ENCODE measurements at regions not wholly inside any gene's neighbourhood (a gene's known extent, or its start where the extent isn't known, plus 50 kb on each side); places are given as distances from the start of the nearest gene placed in this dataset.

- H3K27ac Mint-ChIP-seq = no peak overlapping the region
- no peak overlapping the region for H3K4me2 ChIP-seq (replicated peaks; ENCODE audit: extremely low read depth, low read length, poor library complexity, severe bottlenecking)
- peaks cover 6% of the 10 kb centered on the region in 2 donors for H3K9me3 ChIP-seq (replicated peaks in 1 of 2; ENCODE audit: control insufficient read depth in 1 of 2, insufficient read depth in 1 of 2, low read length in 2 of 2)
- H3K27me3 Mint-ChIP-seq (ENCODE audit: low read depth in 3 of 3) = peaks cover 0 to 2% (median 0%) of the 10 kb centered on the region in 3 donors
- no peaks in the 10 kb centered on the region for H3K79me2 ChIP-seq (ENCODE audit: insufficient read depth, low read length)
- H3K36me3 Mint-ChIP-seq = no peaks in the 10 kb centered on the region
- no peaks in the 10 kb centered on the region for H4K20me1 ChIP-seq (ENCODE audit: insufficient read depth, low read length)
- H3K27ac ChIP-seq (ENCODE audit: low read depth in 1 of 2, low read length in 2 of 2) = no peak overlapping the region
- H3K4me1 ChIP-seq (ENCODE audit: control insufficient read depth in 1 of 2, insufficient read depth in 2 of 2, low read length in 2 of 2) = no peaks in the 10 kb centered on the region
- H3K4me3 ChIP-seq (replicated peaks in 1 of 3; ENCODE audit: low read depth in 2 of 3, low read length in 3 of 3) = no peak overlapping the region
- no peak overlapping the region for H3K9ac ChIP-seq (ENCODE audit: insufficient read depth, low read length, poor library complexity, severe bottlenecking)
- H3K4me3 Mint-ChIP-seq = no peak overlapping the region
- no peak for TF ChIP-seq CTCF (IDR thresholded peaks at IDR 0.05)
- no peak for DNase-seq
- H3K27me3 ChIP-seq (ENCODE audit: control insufficient read depth in 2 of 2, insufficient read depth in 2 of 2, low read length in 2 of 2) = no peaks in the 10 kb centered on the region
- H3K9me3 Mint-ChIP-seq = peaks cover 2 to 10% (median 6%) of the 10 kb centered on the region in 7 donors
- no peak overlapping the region for H2AFZ ChIP-seq (ENCODE audit: insufficient read depth, low read depth, low read length, poor library complexity, severe bottlenecking)
- no peaks in the 10 kb centered on the region for H3K4me1 Mint-ChIP-seq
- WGBS (ENCODE audit: insufficient coverage) = no CpG with 5 or more reads among the region's 7 CpGs
- no peaks in the 10 kb centered on the region for H3K36me3 ChIP-seq (replicated peaks in 1 of 2; ENCODE audit: control insufficient read depth in 1 of 2, insufficient read depth in 2 of 2, low read length in 2 of 2)
- intact Hi-C loops (cut with micrococcal nuclease) = no loop called here
Measured at GRCh38 chr13:73972545-73972944, 161.7 kb downstream of the KLF12 start.

- no peaks in the 10 kb centered on the region for H3K27me3 ChIP-seq (ENCODE audit: control insufficient read depth in 2 of 2, insufficient read depth in 2 of 2, low read length in 2 of 2)
- intact Hi-C loops (cut with micrococcal nuclease) = no loop called here
- H3K4me1 ChIP-seq (ENCODE audit: control insufficient read depth in 1 of 2, insufficient read depth in 2 of 2, low read length in 2 of 2) = no peaks in the 10 kb centered on the region
- peaks cover 2% of the 10 kb centered on the region in 2 donors for H3K9me3 ChIP-seq (replicated peaks in 1 of 2; ENCODE audit: control insufficient read depth in 1 of 2, insufficient read depth in 1 of 2, low read length in 2 of 2)
- no peaks in the 10 kb centered on the region for H4K20me1 ChIP-seq (ENCODE audit: insufficient read depth, low read length)
- no peaks in the 10 kb centered on the region for H3K79me2 ChIP-seq (ENCODE audit: insufficient read depth, low read length)
- no peak overlapping the region for H3K27ac ChIP-seq (ENCODE audit: low read depth in 1 of 2, low read length in 2 of 2)
- H3K4me2 ChIP-seq (replicated peaks; ENCODE audit: extremely low read depth, low read length, poor library complexity, severe bottlenecking) = no peak overlapping the region
- Mint-ChIP-seq H3K27me3 (ENCODE audit: low read depth in 3 of 3) (peaks cover 0 to 2% (median 0%) of the 10 kb centered on the region in 3 donors), H3K36me3 (no peaks in the 10 kb centered on the region), H3K9me3 (peaks cover 2 to 10% (median 3%) of the 10 kb centered on the region in 7 donors), H3K4me1 (no peaks in the 10 kb centered on the region), H3K4me3 (no peak overlapping the region), H3K27ac (no peak overlapping the region)
- H3K36me3 ChIP-seq (replicated peaks in 1 of 2; ENCODE audit: control insufficient read depth in 1 of 2, insufficient read depth in 2 of 2, low read length in 2 of 2) = no peaks in the 10 kb centered on the region
- no CpG with 5 or more reads among the region's 2 CpGs for WGBS (ENCODE audit: insufficient coverage)
- no peak overlapping the region for H2AFZ ChIP-seq (ENCODE audit: insufficient read depth, low read depth, low read length, poor library complexity, severe bottlenecking)
- H3K9ac ChIP-seq (ENCODE audit: insufficient read depth, low read length, poor library complexity, severe bottlenecking) = no peak overlapping the region
- no peak for TF ChIP-seq CTCF (IDR thresholded peaks at IDR 0.05)
- DNase-seq = no peak
- no peak overlapping the region for H3K4me3 ChIP-seq (replicated peaks in 1 of 3; ENCODE audit: low read depth in 2 of 3, low read length in 3 of 3)
Measured at GRCh38 chr13:73971481-73971880, 162.7 kb downstream of the KLF12 start.

Measured in CD14-positive monocyte (primary cell).